ENCODE measurements at regions not wholly inside any gene's neighbourhood (a gene's known extent, or its start where the extent isn't known, plus 50 kb on each side); places are given as distances from the start of the nearest gene placed in this dataset.

- no peak for DNase-seq (ENCODE audit: low read depth)
- TF ChIP-seq MAX (IDR thresholded peaks at IDR 0.05; ENCODE audit: low read depth, low read length), result no peak
- no peak for TF ChIP-seq CTCF (IDR thresholded peaks at IDR 0.05; ENCODE audit: low read depth, low read length)
- TF ChIP-seq POLR2A (IDR thresholded peaks at IDR 0.05; ENCODE audit: extremely low read depth, insufficient read length), result no peak
- no peak for TF ChIP-seq MYC (IDR thresholded peaks at IDR 0.05; ENCODE audit: low read depth, low read length)
- H3K4me3 ChIP-seq (ENCODE audit: low read depth, low read length), result no peak overlapping the region
Measured at GRCh38 chr1:58927041-58927721, 143.3 kb upstream of the JUN start.

GRCh38 chr1:58927722-58928085 is 143.9 kb upstream of the JUN start:
- H3K4me3 ChIP-seq (ENCODE audit: low read depth, low read length), result no peak overlapping the region
- no peak for DNase-seq (ENCODE audit: low read depth)
- TF ChIP-seq CTCF (IDR thresholded peaks at IDR 0.05; ENCODE audit: low read depth, low read length), result no peak
- TF ChIP-seq MYC (IDR thresholded peaks at IDR 0.05; ENCODE audit: low read depth, low read length), result no peak
- TF ChIP-seq MAX (IDR thresholded peaks at IDR 0.05; ENCODE audit: low read depth, low read length), result no peak
- TF ChIP-seq POLR2A (IDR thresholded peaks at IDR 0.05; ENCODE audit: extremely low read depth, insufficient read length), result no peak

- H3K4me3 ChIP-seq (ENCODE audit: low read depth, low read length), result no peak overlapping the region
- TF ChIP-seq POLR2A (IDR thresholded peaks at IDR 0.05; ENCODE audit: extremely low read depth, insufficient read length), result no peak
- no peak for TF ChIP-seq MAX (IDR thresholded peaks at IDR 0.05; ENCODE audit: low read depth, low read length)
- no peak for TF ChIP-seq CTCF (IDR thresholded peaks at IDR 0.05; ENCODE audit: low read depth, low read length)
- no peak for TF ChIP-seq MYC (IDR thresholded peaks at IDR 0.05; ENCODE audit: low read depth, low read length)
- DNase-seq (ENCODE audit: low read depth), result no peak
Measured at GRCh38 chr1:58928514-58928913, 144.7 kb upstream of the JUN start.

- TF ChIP-seq POLR2A (IDR thresholded peaks at IDR 0.05; ENCODE audit: extremely low read depth, insufficient read length), result no peak
- no peak for TF ChIP-seq CTCF (IDR thresholded peaks at IDR 0.05; ENCODE audit: low read depth, low read length)
- TF ChIP-seq MAX (IDR thresholded peaks at IDR 0.05; ENCODE audit: low read depth, low read length), result no peak
- DNase-seq (ENCODE audit: low read depth), result no peak
- H3K4me3 ChIP-seq (ENCODE audit: low read depth, low read length), result no peak overlapping the region
Measured at GRCh38 chr1:58929671-58930325, 146.0 kb upstream of the JUN start.

- H3K4me3 ChIP-seq (ENCODE audit: low read depth, low read length), result no peak overlapping the region
- DNase-seq (ENCODE audit: low read depth), result no peak
- TF ChIP-seq POLR2A (IDR thresholded peaks at IDR 0.05; ENCODE audit: extremely low read depth, insufficient read length), result no peak
- TF ChIP-seq MAX (IDR thresholded peaks at IDR 0.05; ENCODE audit: low read depth, low read length), result no peak
- TF ChIP-seq CTCF (IDR thresholded peaks at IDR 0.05; ENCODE audit: low read depth, low read length), result no peak
- TF ChIP-seq MYC (IDR thresholded peaks at IDR 0.05; ENCODE audit: low read depth, low read length), result no peak
Measured at GRCh38 chr1:58931024-58931423, 147.2 kb upstream of the JUN start.

Data from NB4 (cell line).